Endothelial cell of umbilical vein (primary cell): ENCODE measurements at regions not wholly inside any gene's neighbourhood (a gene's known extent, or its start where the extent isn't known, plus 50 kb on each side); places are given as distances from the start of the nearest gene placed in this dataset.

Experiments
- BruUV-seq: library from RNA; stranded (reverse); fragments of 400-500 nt; replicated peaks from 2 replicates; lab custom pipeline; 2021; lab: Mats Ljungman, UMichigan
- CTCF ChIA-PET: fragments of 300-600, 350-600 bp; sonication (Branson Sonifier 250); formaldehyde crosslinking; loops from one replicate; lab custom pipeline; 2021; ENCODE audit warnings: antibody characterized with exemption, inconsistent platforms; lab: Charles Lee
- POLR2A ChIA-PET: fragments of 300-600, 350-600 bp; sonication (Branson Sonifier 250); formaldehyde crosslinking; loops from one replicate; lab custom pipeline; 2021; ENCODE audit warnings: antibody characterized with exemption, inconsistent platforms; lab: Charles Lee
- DNase-seq: peaks from one replicate; pipeline ENCODE4 v3.0.0-alpha.2; 2011; ENCODE audit warnings: low read depth, low spot score
- FAIRE-seq: peaks from 2 replicates; lab custom pipeline; 2011; peaks lifted over from hg19 to GRCh38; lab: Jason Lieb, UNC
- H2AFZ ChIP-seq: 2 replicates; pipeline ENCODE4 v1.6.0; 2012; ENCODE audit warnings: low read depth, low read length, control low read depth, inconsistent platforms
- H3K27ac ChIP-seq: 2 replicates; pipeline ENCODE4 v1.5.1; 2011; ENCODE audit warnings: low read depth, mild to moderate bottlenecking, control low read depth, low read length, moderate library complexity; ENCODE audit not compliant: insufficient read depth
- H3K27me3 ChIP-seq, 2 experiments: 2 replicates each; pipeline versions ENCODE4 v1.6.0 to v1.6.1; 2011; ENCODE audit warnings: low read length in 2 of 2, mixed read lengths in 1 of 2; ENCODE audit not compliant: control insufficient read depth in 2 of 2, insufficient read depth in 2 of 2
- H3K36me3 ChIP-seq, 2 experiments: 2 replicates in 1 of 2; 3 replicates in 1 of 2; pipeline ENCODE4 v1.5.1; 2011; ENCODE audit warnings: low read length in 2 of 2, mild to moderate bottlenecking in 1 of 2, moderate library complexity in 1 of 2; ENCODE audit not compliant: control insufficient read depth in 2 of 2, insufficient read depth in 2 of 2; ENCODE audit errors: extremely low read depth in 1 of 2
- H3K4me1 ChIP-seq: 3 replicates; pipeline ENCODE4 v1.5.1; 2011; ENCODE audit warnings: mild to moderate bottlenecking, low read length; ENCODE audit not compliant: control insufficient read depth, insufficient read depth; ENCODE audit errors: extremely low read depth
- H3K4me2 ChIP-seq: 2 replicates; pipeline ENCODE4 v1.6.1; 2011; ENCODE audit warnings: low read length, control low read depth, mixed read lengths; ENCODE audit not compliant: insufficient read depth
- H3K4me3 ChIP-seq, 3 experiments: fragments of 200-600 bp in 1 of 3; sonication (generic), shearing (Covaris generic) in 1 of 3; replicated peaks in 1 of 3; 2 replicates each; pipeline ENCODE4 v1.5.1; 2011 to 2016; ENCODE audit warnings: control low read depth in 3 of 3, low read length in 3 of 3, mild to moderate bottlenecking in 2 of 3, inconsistent platforms in 1 of 3, low read depth in 1 of 3, moderate library complexity in 1 of 3; ENCODE audit not compliant: insufficient read depth in 1 of 3
- H3K79me2 ChIP-seq: 2 replicates; pipeline ENCODE4 v1.6.0; 2012; ENCODE audit warnings: low read length, inconsistent platforms; ENCODE audit not compliant: control insufficient read depth, insufficient read depth
- H3K9ac ChIP-seq: replicated peaks from 2 replicates; pipeline ENCODE3; 2011; ENCODE audit warnings: low read length, control low read depth; ENCODE audit not compliant: insufficient read depth; ENCODE audit errors: extremely low read depth
- H3K9me1 ChIP-seq: replicated peaks from 3 replicates; pipeline ENCODE4 v1.6.0; 2011; ENCODE audit warnings: mild to moderate bottlenecking, low read length; ENCODE audit not compliant: control insufficient read depth, insufficient read depth; ENCODE audit errors: extremely low read depth
- H3K9me3 ChIP-seq: replicated peaks from 2 replicates; pipeline ENCODE4 v1.5.1; 2012; ENCODE audit warnings: low read length, inconsistent platforms; ENCODE audit not compliant: control insufficient read depth, insufficient read depth
- H4K20me1 ChIP-seq: replicated peaks from 2 replicates; pipeline ENCODE3; 2011; ENCODE audit warnings: mild to moderate bottlenecking, low read length; ENCODE audit not compliant: control insufficient read depth, insufficient read depth; ENCODE audit errors: extremely low read depth
- CTCF ChIP-seq, 2 donors: IDR thresholded peaks; 1 replicate in 1 of 2; 2 replicates in 1 of 2; pipeline ENCODE4 v1.5.1; 2011; ENCODE audit warnings: low read length in 2 of 2, mild to moderate bottlenecking in 2 of 2, moderate library complexity in 2 of 2, control low read depth in 1 of 2, inconsistent platforms in 1 of 2, low read depth in 1 of 2; ENCODE audit not compliant: insufficient read depth in 1 of 2; ENCODE audit errors: extremely low read depth in 1 of 2
- EZH2 ChIP-seq: IDR thresholded peaks from 2 replicates; pipeline ENCODE4 v1.6.1; 2012; ENCODE audit warnings: borderline replicate concordance, low read depth, mild to moderate bottlenecking, moderate library complexity, low read length, inconsistent platforms; ENCODE audit not compliant: severe bottlenecking
- FOS ChIP-seq: IDR thresholded peaks from 2 replicates; pipeline ENCODE4 v1.6.1; 2011; ENCODE audit warnings: mild to moderate bottlenecking, low read length, moderate library complexity, borderline replicate concordance; ENCODE audit not compliant: insufficient read depth
- GATA2 ChIP-seq: IDR thresholded peaks from 2 replicates; pipeline ENCODE4 v1.7.0; 2011; ENCODE audit warnings: low read depth, mild to moderate bottlenecking, moderate library complexity, mixed read lengths, low read length; ENCODE audit not compliant: insufficient read length, insufficient read depth
- JUN ChIP-seq: IDR thresholded peaks from 2 replicates; pipeline ENCODE4 v1.6.1; 2011; ENCODE audit warnings: borderline replicate concordance, low read depth; ENCODE audit not compliant: insufficient read length, insufficient read depth
- MAX ChIP-seq: IDR thresholded peaks from 2 replicates; pipeline ENCODE4 v1.6.1; 2011; ENCODE audit not compliant: insufficient read depth, insufficient read length
- MYC ChIP-seq: IDR thresholded peaks from one replicate; pipeline ENCODE4 v1.6.1; 2011; ENCODE audit warnings: mild to moderate bottlenecking, low read depth, low read length
- POLR2A ChIP-seq: IDR thresholded peaks from 2 replicates; pipeline ENCODE4 v1.6.1; 2012; ENCODE audit warnings: low read depth, mild to moderate bottlenecking, control low read depth, low read length
- POLR2AphosphoS5 ChIP-seq: IDR thresholded peaks from 2 replicates; pipeline ENCODE4 v1.6.1; 2012; ENCODE audit warnings: low read depth, mild to moderate bottlenecking, control low read depth, low read length, moderate library complexity; ENCODE audit not compliant: insufficient read depth
- dilution Hi-C: fragments of 300-500 bp; cut with MboI; formaldehyde crosslinking; loops from one replicate; pipeline ENCODE4 v1.15.0; 2019; ENCODE audit warnings: low sequenced_read_pairs; ENCODE audit not compliant: extremely low pct_ligation_motif_present
- intact Hi-C: fragments of 100-400 bp; cut with micrococcal nuclease; formaldehyde crosslinking; loops from one replicate; pipeline ENCODE4 v1.10.0; 2022

- intact Hi-C loops: loop anchor here (10.0 kb wide), 2 partner anchors 349 to 889 kb away; partner anchors contain the start of genes DIS3 and PIBF1
- POLR2A ChIA-PET: no interaction called here
Observed at GRCh38 chr13:73673931-73674330, 460.3 kb downstream of the KLF12 start.

GRCh38 chr13:73672492-73672891 lies 461.7 kb downstream of the KLF12 start:
- Histone ChIP-seq H3K27ac (no peak overlapping the region), H3K9ac (no peak overlapping the region), H3K4me3 (no peak overlapping the region), H3K9me3 (no peaks in the 10 kb centered on the region), H3K36me3 (no peaks in the 10 kb centered on the region), H3K4me2 (no peak overlapping the region), H2AFZ (no peak overlapping the region), H4K20me1 (no peaks in the 10 kb centered on the region), H3K27me3 (no peaks in the 10 kb centered on the region), H3K4me1 (peaks cover 10% of the 10 kb centered on the region), H3K79me2 (no peaks in the 10 kb centered on the region), H3K9me1 (no peaks in the 10 kb centered on the region)
- intact Hi-C loops (loop anchor here (10.0 kb wide), 2 partner anchors 348 to 888 kb away; partner anchors contain the start of genes DIS3 and PIBF1), dilution Hi-C loops (no loop called here)
- TF ChIP-seq FOS: no peak
- no peak for TF ChIP-seq MAX
- TF ChIP-seq JUN: no peak
- TF ChIP-seq CTCF (IDR thresholded peaks at IDR 0.05; ENCODE audit: extremely low read depth in 1 of 2, insufficient read depth in 1 of 2, low read depth in 1 of 2, low read length in 2 of 2): no peak
- no peak for TF ChIP-seq GATA2
- TF ChIP-seq POLR2AphosphoS5: no peak
- TF ChIP-seq EZH2: no peak
- TF ChIP-seq MYC: no peak
- TF ChIP-seq POLR2A: no peak
- ChIA-PET CTCF (interaction anchor here (0.9 kb wide), 1 partner anchor 10 kb away, joined by 4 read pairs; no protein-coding TSS in a partner anchor), POLR2A (no interaction called here)
- FAIRE-seq: no peak
- DNase-seq: peak; percentile 37
- no TSS peak for BruUV-seq

More at GRCh38 chr13:73673931-73674330, 460.3 kb downstream of the KLF12 start:
- H4K20me1 ChIP-seq: no peaks in the 10 kb centered on the region
- no peak for TF ChIP-seq GATA2
- no peak for TF ChIP-seq POLR2A
- H3K9me3 ChIP-seq: no peaks in the 10 kb centered on the region
- no TSS peak for BruUV-seq
- dilution Hi-C loops: no loop called here
- no peaks in the 10 kb centered on the region for H3K27me3 ChIP-seq
- no peaks in the 10 kb centered on the region for H3K79me2 ChIP-seq
- no peak overlapping the region for H3K27ac ChIP-seq
- H3K36me3 ChIP-seq: no peaks in the 10 kb centered on the region
- FAIRE-seq (no peak), DNase-seq (no peak)
- H2AFZ ChIP-seq: no peak overlapping the region
- peaks cover 19% of the 10 kb centered on the region for H3K4me1 ChIP-seq
- CTCF ChIA-PET: no interaction called here
- H3K9me1 ChIP-seq: no peaks in the 10 kb centered on the region
- no peak overlapping the region for H3K4me2 ChIP-seq
- no peak overlapping the region for H3K4me3 ChIP-seq
- H3K9ac ChIP-seq: no peak overlapping the region
